ENCODE measurements at regions not wholly inside any gene's neighbourhood (a gene's known extent, or its start where the extent isn't known, plus 50 kb on each side); places are given as distances from the start of the nearest gene placed in this dataset.

GRCh38 chr9:108021096-108021710 is 531.6 kb upstream of the KLF4 start:
- TF ChIP-seq CTCF (IDR thresholded peaks at IDR 0.05) = no peak
- TF ChIP-seq POLR2A (IDR thresholded peaks at IDR 0.05) = no peak
